B cell (primary cell): ENCODE measurements at regions not wholly inside any gene's neighbourhood (a gene's known extent, or its start where the extent isn't known, plus 50 kb on each side); places are given as distances from the start of the nearest gene placed in this dataset.

ENCODE experiments used
- ATAC-seq: fragments of 200-7000 bp; cut with Tn5 transposase; one replicate; pipeline ENCODE4 v1.10.0; 2021; ENCODE audit warnings: low read depth, mild to moderate bottlenecking, moderate number of reproducible peaks, moderate library complexity
- CTCF ChIA-PET: fragments of 350-600 bp; sonication (Branson Sonifier 250); formaldehyde crosslinking; loops from one replicate; lab custom pipeline; 2021; ENCODE audit warnings: antibody characterized with exemption, inconsistent platforms; lab: Charles Lee
- POLR2A ChIA-PET: fragments of 350-600 bp; sonication (Branson Sonifier 250); formaldehyde crosslinking; loops from one replicate; lab custom pipeline; 2021; ENCODE audit warnings: antibody characterized with exemption; lab: Charles Lee
- DNase-seq: peaks from one replicate; pipeline ENCODE4 v3.0.0; 2013
- H2AFZ ChIP-seq: 2 replicates; pipeline ENCODE4 v1.6.1; 2012; ENCODE audit warnings: mild to moderate bottlenecking, low read depth, low read length; ENCODE audit not compliant: insufficient read depth, poor library complexity, severe bottlenecking
- H3K27ac ChIP-seq, 2 donors: 1 replicate in 1 of 2; 2 replicates in 1 of 2; pipeline ENCODE4 v1.5.1; 2012 to 2013; ENCODE audit warnings: low read length in 2 of 2, mild to moderate bottlenecking in 2 of 2, moderate library complexity in 1 of 2
- H3K27me3 ChIP-seq, 4 experiments: fragments of 200-600 bp in 1 of 4; sonication (generic) in 1 of 4; replicated peaks in 1 of 4; 1 replicate in 2 of 4; 2 replicates in 2 of 4; pipeline versions ENCODE4 v1.6.1 to v1.7.0; 2013 to 2016; ENCODE audit warnings: low read length in 3 of 4, mild to moderate bottlenecking in 2 of 4, mixed read lengths in 1 of 4, moderate library complexity in 1 of 4; ENCODE audit not compliant: insufficient read depth in 4 of 4, control insufficient read depth in 3 of 4; ENCODE audit errors: control extremely low read depth in 1 of 4
- H3K36me3 ChIP-seq, 2 experiments: replicated peaks in 1 of 2; 1 replicate in 1 of 2; 2 replicates in 1 of 2; pipeline versions ENCODE4 v1.6.1 to v1.7.1; 2013; ENCODE audit warnings: low read length in 1 of 2; ENCODE audit not compliant: insufficient read depth in 2 of 2, control insufficient read depth in 1 of 2; ENCODE audit errors: control extremely low read depth in 1 of 2, extremely low read depth in 1 of 2
- H3K4me1 ChIP-seq, 2 donors: fragments of 200-600 bp in 1 of 2; sonication (generic) in 1 of 2; 1 replicate in 1 of 2; 2 replicates in 1 of 2; pipeline versions ENCODE4 v1.5.1 to v1.6.1; 2013 to 2017; ENCODE audit warnings: low read length in 2 of 2; ENCODE audit not compliant: control insufficient read depth in 2 of 2, insufficient read depth in 2 of 2
- H3K4me2 ChIP-seq: replicated peaks from 2 replicates; pipeline ENCODE3; 2012; ENCODE audit warnings: mild to moderate bottlenecking, low read depth, low read length; ENCODE audit not compliant: poor library complexity, severe bottlenecking
- H3K4me3 ChIP-seq, 5 experiments: fragments of 200-600 bp in 1 of 5; sonication (generic) in 1 of 5; 1 replicate in 3 of 5; 2 replicates in 2 of 5; pipeline versions ENCODE4 v1.5.1 to v1.7.0; 2011 to 2016; ENCODE audit warnings: low read length in 4 of 5, mild to moderate bottlenecking in 4 of 5, low read depth in 2 of 5, control low read depth in 1 of 5, moderate library complexity in 1 of 5; ENCODE audit not compliant: insufficient read depth in 1 of 5; ENCODE audit errors: control extremely low read depth in 1 of 5, extremely low read depth in 1 of 5
- H3K79me2 ChIP-seq: fragments of 200-600 bp; sonication (generic); one replicate; pipeline ENCODE4 v1.6.0; 2016; ENCODE audit warnings: low read length; ENCODE audit not compliant: control insufficient read depth, insufficient read depth
- H3K9ac ChIP-seq: fragments of 200-600 bp; sonication (generic); 2 replicates; pipeline ENCODE4 v1.6.1; 2017; ENCODE audit warnings: mild to moderate bottlenecking, low read length, moderate library complexity
- H3K9me3 ChIP-seq, 3 donors: one replicate each; pipeline versions ENCODE4 v1.6.1 to v1.7.1; 2013; ENCODE audit warnings: low read length in 2 of 3; ENCODE audit not compliant: control insufficient read depth in 2 of 3, insufficient read depth in 1 of 3; ENCODE audit errors: control extremely low read depth in 1 of 3
- H4K20me1 ChIP-seq: 2 replicates; pipeline ENCODE4 v1.6.0; 2012; ENCODE audit warnings: mild to moderate bottlenecking, low read length; ENCODE audit not compliant: insufficient read depth, control insufficient read depth, poor library complexity, severe bottlenecking
- H3K27ac Mint-ChIP-seq: one replicate; pipeline ENCODE4 v1.8.0; 2021; ENCODE audit warnings: mixed read lengths
- H3K27me3 Mint-ChIP-seq: one replicate; pipeline ENCODE4 v1.8.0; 2021; ENCODE audit warnings: mixed read lengths
- H3K4me1 Mint-ChIP-seq: one replicate; pipeline ENCODE4 v1.8.0; 2021; ENCODE audit warnings: mixed read lengths
- H3K4me3 Mint-ChIP-seq: one replicate; pipeline ENCODE4 v1.8.0; 2021; ENCODE audit warnings: mixed read lengths
- H3K9me3 Mint-ChIP-seq: one replicate; pipeline ENCODE4 v1.8.0; 2022; ENCODE audit warnings: mixed read lengths; ENCODE audit not compliant: insufficient read depth
- EZH2 ChIP-seq: IDR thresholded peaks from 2 replicates; pipeline ENCODE4 v1.6.1; 2012; ENCODE audit warnings: borderline replicate concordance, low read depth, mild to moderate bottlenecking, moderate library complexity, low read length; ENCODE audit not compliant: insufficient read depth, poor library complexity, severe bottlenecking
- WGBS: methylation state at CpG from one replicate; pipeline ENCODE4 v1.1.5; 2013; ENCODE audit warnings: missing lambda C conversion rate; ENCODE audit not compliant: insufficient coverage; 5-methylcytosine and 5-hydroxymethylcytosine counted together
- intact Hi-C: fragments of 100-400 bp; cut with micrococcal nuclease; formaldehyde crosslinking; loops from one replicate; pipeline ENCODE4 v1.10.0; 2022
- TF ChIP-seq, protein P1 (sequence below): fragments of 200-600 bp; IDR thresholded peaks from one replicate; pipeline ENCODE4 v1.8.0; 2022; ENCODE audit warnings: antibody characterized with exemption, mild to moderate bottlenecking

DNA sequence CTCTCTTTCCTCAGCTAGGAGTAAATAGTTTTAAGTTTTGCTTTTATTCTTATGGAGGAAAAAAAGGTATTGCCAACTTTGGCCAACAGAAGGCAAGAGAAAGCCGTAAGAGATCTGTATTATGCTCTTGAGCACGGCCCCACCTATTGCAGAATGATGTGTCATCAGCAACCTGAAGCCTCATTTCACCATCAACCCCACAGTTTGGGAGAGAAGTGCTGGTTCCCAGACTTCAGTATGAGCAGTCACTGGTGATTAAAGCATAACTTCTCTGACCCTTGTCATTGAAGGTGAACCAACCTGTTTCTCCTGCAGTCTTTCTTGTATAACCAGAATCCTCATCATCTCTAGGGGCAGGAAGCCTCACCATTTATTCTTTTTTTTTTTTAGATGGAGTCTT lies 100.2 kb downstream of the SIPA1L2 start:
- Mint-ChIP-seq H3K27ac (no peak overlapping the region), H3K4me1 (no peaks in the 10 kb centered on the region), H3K4me3 (no peak overlapping the region), H3K27me3 (peaks cover 6% of the 10 kb centered on the region), H3K9me3 (no peaks in the 10 kb centered on the region)
- ATAC-seq: no peak
- intact Hi-C loops: no loop called here
- ChIA-PET CTCF (no interaction called here), POLR2A (no interaction called here)
- Histone ChIP-seq H3K79me2 (no peaks in the 10 kb centered on the region), H3K27ac (no peak overlapping the region), H3K27me3 (no peaks in the 10 kb centered on the region), H3K9ac (no peak overlapping the region), H3K9me3 (no peaks in the 10 kb centered on the region), H3K4me2 (no peak overlapping the region), H3K4me1 (no peaks in the 10 kb centered on the region), H4K20me1 (no peaks in the 10 kb centered on the region), H2AFZ (no peak overlapping the region), H3K36me3 (no peaks in the 10 kb centered on the region), H3K4me3 (no peak overlapping the region)
- no peak for DNase-seq
- TF ChIP-seq, protein P1, sequence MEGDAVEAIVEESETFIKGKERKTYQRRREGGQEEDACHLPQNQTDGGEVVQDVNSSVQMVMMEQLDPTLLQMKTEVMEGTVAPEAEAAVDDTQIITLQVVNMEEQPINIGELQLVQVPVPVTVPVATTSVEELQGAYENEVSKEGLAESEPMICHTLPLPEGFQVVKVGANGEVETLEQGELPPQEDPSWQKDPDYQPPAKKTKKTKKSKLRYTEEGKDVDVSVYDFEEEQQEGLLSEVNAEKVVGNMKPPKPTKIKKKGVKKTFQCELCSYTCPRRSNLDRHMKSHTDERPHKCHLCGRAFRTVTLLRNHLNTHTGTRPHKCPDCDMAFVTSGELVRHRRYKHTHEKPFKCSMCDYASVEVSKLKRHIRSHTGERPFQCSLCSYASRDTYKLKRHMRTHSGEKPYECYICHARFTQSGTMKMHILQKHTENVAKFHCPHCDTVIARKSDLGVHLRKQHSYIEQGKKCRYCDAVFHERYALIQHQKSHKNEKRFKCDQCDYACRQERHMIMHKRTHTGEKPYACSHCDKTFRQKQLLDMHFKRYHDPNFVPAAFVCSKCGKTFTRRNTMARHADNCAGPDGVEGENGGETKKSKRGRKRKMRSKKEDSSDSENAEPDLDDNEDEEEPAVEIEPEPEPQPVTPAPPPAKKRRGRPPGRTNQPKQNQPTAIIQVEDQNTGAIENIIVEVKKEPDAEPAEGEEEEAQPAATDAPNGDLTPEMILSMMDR: no peak
- no peak for TF ChIP-seq EZH2
- no CpG with 5 or more reads among the region's 2 CpGs for WGBS

DNA sequence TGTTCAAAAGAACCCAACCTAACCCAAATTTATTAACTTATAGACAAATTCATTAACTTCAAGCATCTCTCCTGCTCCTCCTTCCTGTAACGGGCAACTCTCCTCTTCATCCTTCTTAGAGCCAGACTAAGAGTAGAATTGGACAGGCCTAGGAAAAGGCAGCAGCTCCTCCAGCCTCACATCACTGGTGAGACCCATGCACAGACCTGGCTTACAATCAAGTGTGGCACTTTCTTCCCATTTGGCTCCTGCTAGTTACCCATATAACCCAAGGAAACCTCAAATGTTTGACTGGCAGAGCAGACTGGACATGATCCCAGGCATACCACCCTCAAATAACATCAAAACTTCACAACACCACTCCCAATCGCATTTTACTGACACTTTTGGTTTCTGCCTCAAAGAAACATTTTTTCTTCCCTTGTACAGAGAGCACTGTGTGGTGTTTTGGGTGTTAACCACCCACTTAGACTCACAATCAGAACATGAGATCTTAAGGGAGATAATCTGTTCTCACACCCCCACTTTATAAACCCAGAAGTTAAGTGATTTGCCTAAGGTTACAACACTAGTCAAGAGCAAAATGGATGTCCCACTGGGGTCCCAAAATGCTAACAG lies 101.4 kb downstream of the SIPA1L2 start:
- WGBS: 100% methylated on average over 1 of the region's 2 CpGs
- ATAC-seq (no peak), DNase-seq (no peak)
- ChIA-PET POLR2A (no interaction called here), CTCF (no interaction called here)
- Mint-ChIP-seq H3K27ac (no peak overlapping the region), H3K4me1 (no peaks in the 10 kb centered on the region), H3K27me3 (peaks cover 6% of the 10 kb centered on the region), H3K9me3 (no peaks in the 10 kb centered on the region), H3K4me3 (no peak overlapping the region)
- no peak overlapping the region for H3K4me2 ChIP-seq
- H3K4me3 ChIP-seq: no peak overlapping the region
- H4K20me1 ChIP-seq: no peaks in the 10 kb centered on the region
- H3K9ac ChIP-seq: no peak overlapping the region
- no peak overlapping the region for H2AFZ ChIP-seq
- no peaks in the 10 kb centered on the region for H3K27me3 ChIP-seq
- TF ChIP-seq, protein P1: no peak
- TF ChIP-seq EZH2: no peak
- intact Hi-C loops: no loop called here
- H3K4me1 ChIP-seq: no peaks in the 10 kb centered on the region
- H3K36me3 ChIP-seq: no peaks in the 10 kb centered on the region
- no peak overlapping the region for H3K27ac ChIP-seq
- H3K9me3 ChIP-seq: no peaks in the 10 kb centered on the region
- no peaks in the 10 kb centered on the region for H3K79me2 ChIP-seq
